HepG2 (cell line): ENCODE measurements at regions not wholly inside any gene's neighbourhood (a gene's known extent, or its start where the extent isn't known, plus 50 kb on each side); places are given as distances from the start of the nearest gene placed in this dataset.

Experiments used
- ATAC-seq: fragments of 200-7000 bp; cut with Tn5 transposase; 3 replicates; pipeline ENCODE4 v1.9.1; 2020; ENCODE audit warnings: mild to moderate bottlenecking, moderate library complexity
- BruUV-seq: library from RNA; stranded (reverse); fragments of 400-500 nt; replicated peaks from 2 replicates; lab custom pipeline; 2021; lab: Mats Ljungman, UMichigan
- CTCF ChIA-PET: fragments of 300-600 bp; formaldehyde crosslinking; extraction: SDS; loops from one replicate; lab custom pipeline; 2021; ENCODE audit warnings: low total read pairs, inconsistent platforms, low intra/inter-chr PET ratio; lab: Yijun Ruan, JAX
- POLR2A ChIA-PET: fragments of 350-600 bp; sonication (Branson Sonifier 250); formaldehyde crosslinking; loops from one replicate; lab custom pipeline; 2020; ENCODE audit warnings: antibody characterized with exemption, inconsistent platforms; lab: Yijun Ruan, JAX
- DNase-seq: peaks from one replicate; pipeline ENCODE4 v3.0.0-alpha.2; 2015; ENCODE audit warnings: low spot score
- FAIRE-seq: peaks from 3 replicates; lab custom pipeline; 2011; peaks lifted over from hg19 to GRCh38; lab: Jason Lieb, UNC
- H2AFZ ChIP-seq: one replicate; pipeline ENCODE4 v1.6.1; 2011; ENCODE audit warnings: low read length, inconsistent platforms
- H3K27ac ChIP-seq: fragments of 300-600 bp; 3 replicates; pipeline ENCODE4 v1.8.0; 2011; ENCODE audit warnings: mixed run types, mild to moderate bottlenecking, mixed read lengths, low read length, inconsistent platforms; ENCODE audit not compliant: insufficient read depth; ENCODE audit errors: extremely low read length
- H3K27me3 ChIP-seq, 2 experiments: fragments of 200-600 bp in 1 of 2; 2 replicates in 1 of 2; 3 replicates in 1 of 2; pipeline versions ENCODE4 v1.6.0 to v1.8.0; 2011; ENCODE audit warnings: low read length in 2 of 2, mild to moderate bottlenecking in 2 of 2, moderate library complexity in 2 of 2, inconsistent platforms in 1 of 2; ENCODE audit not compliant: insufficient read depth in 2 of 2, control insufficient read depth in 1 of 2
- H3K36me3 ChIP-seq, 2 experiments: fragments of 200-600 bp in 1 of 2; replicated peaks in 1 of 2; 2 replicates in 1 of 2; 3 replicates in 1 of 2; pipeline versions ENCODE4 v1.5.1 to v1.8.0; 2011; ENCODE audit warnings: low read length in 2 of 2, inconsistent platforms in 1 of 2; ENCODE audit not compliant: insufficient read depth in 2 of 2, control insufficient read depth in 1 of 2
- H3K4me1 ChIP-seq: 2 replicates; pipeline ENCODE4 v1.5.1; 2012; ENCODE audit warnings: low read length, inconsistent platforms; ENCODE audit not compliant: insufficient read depth
- H3K4me2 ChIP-seq: 2 replicates; pipeline ENCODE4 v1.6.0; 2011; ENCODE audit warnings: low read depth, low read length, inconsistent platforms
- H3K4me3 ChIP-seq, 3 experiments: fragments of 200-600 bp in 1 of 3; sonication (generic), shearing (Covaris generic) in 1 of 3; replicated peaks in 1 of 3; 2 replicates each; pipeline ENCODE4 v1.5.1; 2011 to 2016; ENCODE audit warnings: low read length in 3 of 3, inconsistent platforms in 2 of 3, low read depth in 2 of 3, mild to moderate bottlenecking in 2 of 3, control low read depth in 1 of 3, mixed read lengths in 1 of 3; ENCODE audit not compliant: insufficient read depth in 1 of 3
- H3K79me2 ChIP-seq: one replicate; pipeline ENCODE4 v1.6.1; 2011; ENCODE audit warnings: low read length, inconsistent platforms; ENCODE audit not compliant: insufficient read depth
- H3K9ac ChIP-seq: 2 replicates; pipeline ENCODE4 v1.6.0; 2011; ENCODE audit warnings: mild to moderate bottlenecking, low read depth, low read length, inconsistent platforms; ENCODE audit not compliant: insufficient read depth
- H3K9me3 ChIP-seq: 2 replicates; pipeline ENCODE4 v1.5.1; 2012; ENCODE audit warnings: mild to moderate bottlenecking, low read length
- H4K20me1 ChIP-seq: 2 replicates; pipeline ENCODE4 v1.6.0; 2011; ENCODE audit warnings: inconsistent platforms, mild to moderate bottlenecking, low read length, moderate library complexity; ENCODE audit not compliant: insufficient read depth
- GABPB1 ChIP-seq: IDR thresholded peaks from 2 replicates; pipeline ENCODE4 v1.6.1; 2016; ENCODE audit warnings: mild to moderate bottlenecking, missing genetic modification reagents, moderate library complexity, missing compliant biosample characterization
- HNRNPL ChIP-seq: fragments of 200-400 bp; formaldehyde crosslinking; IDR thresholded peaks from 2 replicates; pipeline ENCODE4 v1.6.1; 2017; ENCODE audit warnings: mild to moderate bottlenecking, low read depth, low read length
- IRX3 ChIP-seq: sonication (generic); formaldehyde crosslinking; IDR thresholded peaks from 2 replicates; pipeline ENCODE4 v1.8.1; 2023; ENCODE audit warnings: mild to moderate bottlenecking, low read depth, missing genetic modification reagents, borderline replicate concordance
- MYC ChIP-seq: sonication (generic); formaldehyde crosslinking; IDR thresholded peaks from 2 replicates; pipeline ENCODE4 v1.9.0; 2021; ENCODE audit warnings: missing genetic modification reagents, borderline replicate concordance
- NRL ChIP-seq: sonication (generic); formaldehyde crosslinking; IDR thresholded peaks from 2 replicates; pipeline ENCODE4 v1.5.0; 2020; ENCODE audit warnings: missing genetic modification reagents, mild to moderate bottlenecking, moderate library complexity, borderline replicate concordance
- PBX2 ChIP-seq: IDR thresholded peaks from 2 replicates; pipeline ENCODE4 v1.6.1; 2016; ENCODE audit warnings: control low read depth
- SAP130 ChIP-seq: IDR thresholded peaks from 2 replicates; pipeline ENCODE4 v1.6.1; 2016; ENCODE audit warnings: low read depth
- STAT6 ChIP-seq: sonication (generic); formaldehyde crosslinking; IDR thresholded peaks from 2 replicates; pipeline ENCODE4 v1.4.0; 2020; ENCODE audit warnings: missing genetic modification reagents, mild to moderate bottlenecking, borderline replicate concordance
- ZBTB21 ChIP-seq: sonication (generic); formaldehyde crosslinking; IDR thresholded peaks from 2 replicates; pipeline ENCODE4 v1.4.0; 2020; ENCODE audit warnings: missing genetic modification reagents
- ZFP41 ChIP-seq: sonication (generic); formaldehyde crosslinking; IDR thresholded peaks from 2 replicates; pipeline ENCODE4 v1.4.0; 2020; ENCODE audit warnings: mild to moderate bottlenecking, missing genetic modification reagents, borderline replicate concordance
- ZNF501 ChIP-seq: sonication (generic); formaldehyde crosslinking; IDR thresholded peaks from 2 replicates; pipeline ENCODE4 v1.5.1; 2020; ENCODE audit warnings: mild to moderate bottlenecking, moderate library complexity, missing genetic modification reagents
- ZNF720 ChIP-seq: sonication (generic); formaldehyde crosslinking; IDR thresholded peaks from 2 replicates; pipeline ENCODE4 v1.4.0; 2020; ENCODE audit warnings: missing genetic modification reagents
- ZNF788 ChIP-seq: sonication (generic); formaldehyde crosslinking; IDR thresholded peaks from 2 replicates; pipeline ENCODE4 v1.5.0; 2020; ENCODE audit warnings: mild to moderate bottlenecking, missing genetic modification reagents, borderline replicate concordance
- ZNF816 ChIP-seq: sonication (generic); formaldehyde crosslinking; IDR thresholded peaks from 2 replicates; pipeline ENCODE4 v1.8.0; 2022; ENCODE audit warnings: missing genetic modification reagents, mild to moderate bottlenecking, borderline replicate concordance
- WGBS: methylation state at CpG from one replicate; pipeline ENCODE4 v1.1.6; 2017; ENCODE audit warnings: low lambda C conversion rate; 5-methylcytosine and 5-hydroxymethylcytosine counted together
- in situ Hi-C: cut with HindIII; loops from 2 replicates; pipeline ENCODE4 v1.10.0; 2017; ENCODE audit warnings: low pct_unique_long_range_greater_than_20kb; ENCODE audit not compliant: extremely low pct_ligation_motif_present
- intact Hi-C: fragments of 100-400 bp; cut with micrococcal nuclease; formaldehyde crosslinking; loops from one replicate; pipeline ENCODE4 v1.10.0; 2022; ENCODE audit not compliant: unreplicated experiment

- DNase-seq: no peak
- ATAC-seq: no peak
- H3K4me2 ChIP-seq: no peak overlapping the region
- no peaks in the 10 kb centered on the region for H4K20me1 ChIP-seq
- no peak for TF ChIP-seq ZNF720 (CRISPR knock-in tag)
- H3K27me3 ChIP-seq: peaks cover 0 to 17% of the 10 kb centered on the region in 2 experiments; a peak in 3 of 5 replicates
- in situ Hi-C loops (no loop called here), intact Hi-C loops (no loop called here)
- 17% methylated on average over 5 of the region's 5 CpGs for WGBS
- no TSS peak for BruUV-seq
- H3K9me3 ChIP-seq: no peaks in the 10 kb centered on the region
- H3K4me3 ChIP-seq: no peak overlapping the region
- no peaks in the 10 kb centered on the region for H3K36me3 ChIP-seq
- H2AFZ ChIP-seq: no peak overlapping the region
- H3K79me2 ChIP-seq: no peaks in the 10 kb centered on the region
- H3K4me1 ChIP-seq: no peaks in the 10 kb centered on the region
- FAIRE-seq: no peak
- no peak overlapping the region for H3K27ac ChIP-seq
- POLR2A ChIA-PET: no interaction called here
- H3K9ac ChIP-seq: no peak overlapping the region
- CTCF ChIA-PET: no interaction called here
These were observed 79.8 kb upstream of the ARID1B start for GRCh38 chr6:156697225-156697830.

DNA sequence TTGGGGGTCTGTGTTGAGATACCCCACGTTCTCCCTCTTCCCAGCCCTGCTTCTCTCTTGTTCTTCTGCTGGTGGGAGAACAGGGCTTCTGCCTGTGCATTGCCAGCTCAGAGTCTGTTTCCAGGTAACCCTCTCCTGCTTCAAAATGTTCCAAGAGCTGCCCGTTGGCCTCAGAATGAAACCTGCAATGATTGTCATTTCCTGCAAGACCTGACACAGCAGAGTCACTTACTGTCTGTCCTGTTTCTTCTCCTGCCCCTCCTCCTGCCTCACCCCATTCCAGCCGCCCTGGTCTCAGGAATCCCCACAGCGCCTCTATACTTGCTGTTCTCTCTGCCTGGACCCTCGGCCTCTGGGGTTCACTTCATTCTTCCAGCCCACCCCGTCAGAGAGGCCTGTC is 81.4 kb upstream of the ARID1B start:
- WGBS: 19% methylated on average over 6 of the region's 6 CpGs
- H3K79me2 ChIP-seq: no peaks in the 10 kb centered on the region
- ChIA-PET CTCF (no interaction called here), POLR2A (no interaction called here)
- no peak for DNase-seq
- H3K4me2 ChIP-seq: no peak overlapping the region
- no peaks in the 10 kb centered on the region for H3K36me3 ChIP-seq
- H3K4me3 ChIP-seq: no peak overlapping the region
- no TSS peak for BruUV-seq
- in situ Hi-C loops: no loop called here
- no peak overlapping the region for H3K9ac ChIP-seq
- H3K27ac ChIP-seq: no peak overlapping the region
- no peak overlapping the region for H2AFZ ChIP-seq
- ATAC-seq: no peak
- H3K27me3 ChIP-seq: peaks cover 0 to 21% of the 10 kb centered on the region in 2 experiments; a peak in 2 of 5 replicates
- no peaks in the 10 kb centered on the region for H3K9me3 ChIP-seq
- FAIRE-seq: no peak
- intact Hi-C loops: no loop called here
- H3K4me1 ChIP-seq: no peaks in the 10 kb centered on the region
- no peaks in the 10 kb centered on the region for H4K20me1 ChIP-seq
- TF ChIP-seq GABPB1 (CRISPR knock-in tag) (no peak), MYC (CRISPR knock-in tag) (no peak), ZNF816 (CRISPR knock-in tag) (no peak), IRX3 (CRISPR knock-in tag) (no peak), ZNF788 (CRISPR knock-in tag) (no peak), STAT6 (CRISPR knock-in tag) (no peak), ZBTB21 (no peak), HNRNPL (no peak), ZFP41 (no peak), ZNF501 (CRISPR knock-in tag) (no peak), PBX2 (no peak), NRL (CRISPR knock-in tag) (no peak), SAP130 (CRISPR knock-in tag) (no peak)
